ENCODE measurements at regions not wholly inside any gene's neighbourhood (a gene's known extent, or its start where the extent isn't known, plus 50 kb on each side); places are given as distances from the start of the nearest gene placed in this dataset.
A peak's percentile ranks its signal among the peaks of the same experiment; 100 is the strongest.

- FAIRE-seq, result peak; percentile 29
Measured at GRCh38 chr21:15552914-15553494, 176.8 kb upstream of the USP25 start.

- no peak for FAIRE-seq
Measured at GRCh38 chr21:15557925-15558324, 171.9 kb upstream of the USP25 start.

GRCh38 chr21:15558884-15559283 lies 170.9 kb upstream of the USP25 start:
- FAIRE-seq, result no peak

DNA sequence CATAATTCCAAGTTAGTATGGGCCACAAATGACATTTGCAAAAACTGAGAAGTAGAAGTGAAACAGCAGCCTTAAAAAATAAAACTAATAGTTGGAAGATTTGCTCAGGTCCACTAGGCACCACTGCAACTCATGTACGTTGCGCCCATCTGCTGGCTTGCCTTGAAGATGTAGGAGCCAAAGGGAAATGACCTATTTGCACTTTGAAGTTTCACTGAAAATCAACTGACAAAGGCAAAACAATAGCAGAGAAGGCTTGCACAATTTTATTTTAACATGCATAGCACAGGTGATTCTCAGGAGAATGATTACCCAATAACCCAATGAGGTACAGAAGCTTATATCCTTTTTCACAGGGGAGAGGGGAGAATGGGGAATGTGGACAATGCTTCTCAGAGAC lies 170.1 kb upstream of the USP25 start:
- no peak for FAIRE-seq

GRCh38 chr21:15560383-15561056 lies 169.3 kb upstream of the USP25 start:
- no peak for FAIRE-seq

DNA sequence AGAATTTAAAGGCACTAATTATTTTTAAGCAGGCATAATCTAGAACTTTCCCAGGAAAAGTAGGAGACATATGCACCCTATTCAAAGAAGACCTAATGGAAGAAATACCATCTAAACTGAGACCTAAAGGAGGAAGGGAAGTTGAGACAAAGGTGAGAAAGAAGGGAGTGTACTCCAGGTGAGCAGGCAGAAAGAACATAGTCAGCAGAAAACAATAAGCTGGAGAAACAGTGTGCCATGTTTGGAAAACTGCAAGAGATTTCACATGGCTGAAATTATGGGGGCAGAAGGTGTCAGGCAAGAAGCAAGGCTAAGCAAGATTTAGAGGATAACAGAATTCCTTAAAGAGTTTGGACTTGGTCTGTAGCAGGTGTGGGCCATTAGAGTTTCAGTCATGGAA lies 167.0 kb upstream of the USP25 start:
- no peak for FAIRE-seq

DNA sequence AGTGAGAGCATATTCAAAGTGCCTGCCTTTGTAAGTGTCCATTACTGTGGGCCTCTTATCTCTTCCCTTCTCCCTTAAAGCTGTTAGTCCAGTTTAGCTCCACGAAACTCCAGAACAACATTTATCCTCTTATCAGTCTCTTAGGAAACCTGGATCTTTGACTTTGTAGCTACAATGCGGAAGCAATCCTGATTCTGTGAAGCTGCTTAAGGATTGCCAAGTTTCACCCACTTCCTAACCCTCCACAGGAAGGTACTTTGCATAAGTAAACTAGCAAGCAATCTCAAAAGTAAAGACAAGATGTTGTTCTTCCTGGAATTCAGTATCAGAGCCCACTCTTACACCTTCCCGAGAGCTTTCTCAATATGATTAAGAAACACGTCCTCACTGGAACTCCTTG lies 164.9 kb upstream of the USP25 start:
- FAIRE-seq, result no peak

DNA sequence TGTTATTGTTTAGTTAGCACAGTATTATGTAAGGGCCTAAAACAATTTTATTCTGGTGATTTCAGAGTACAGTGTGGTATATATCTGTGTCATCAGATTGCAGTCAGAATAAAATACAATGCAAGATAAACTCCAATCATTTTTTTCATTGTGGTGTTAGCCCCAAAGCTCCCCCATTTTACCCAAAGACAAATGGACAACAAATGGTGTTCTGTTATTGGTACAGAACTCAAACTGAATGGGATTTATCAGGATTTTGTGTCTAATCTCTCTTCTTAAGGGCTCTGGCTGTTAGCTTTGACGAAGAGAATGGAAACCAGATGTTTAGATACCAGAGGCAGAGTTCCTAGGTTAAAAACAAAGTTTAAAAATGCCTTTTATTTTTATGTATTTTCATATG lies 163.1 kb upstream of the USP25 start:
- FAIRE-seq, result no peak

GRCh38 chr21:15567191-15567590 lies 162.6 kb upstream of the USP25 start:
- peak; percentile 99 for FAIRE-seq

GRCh38 chr21:15568516-15568915 lies 161.3 kb upstream of the USP25 start:
- no peak for FAIRE-seq

DNA sequence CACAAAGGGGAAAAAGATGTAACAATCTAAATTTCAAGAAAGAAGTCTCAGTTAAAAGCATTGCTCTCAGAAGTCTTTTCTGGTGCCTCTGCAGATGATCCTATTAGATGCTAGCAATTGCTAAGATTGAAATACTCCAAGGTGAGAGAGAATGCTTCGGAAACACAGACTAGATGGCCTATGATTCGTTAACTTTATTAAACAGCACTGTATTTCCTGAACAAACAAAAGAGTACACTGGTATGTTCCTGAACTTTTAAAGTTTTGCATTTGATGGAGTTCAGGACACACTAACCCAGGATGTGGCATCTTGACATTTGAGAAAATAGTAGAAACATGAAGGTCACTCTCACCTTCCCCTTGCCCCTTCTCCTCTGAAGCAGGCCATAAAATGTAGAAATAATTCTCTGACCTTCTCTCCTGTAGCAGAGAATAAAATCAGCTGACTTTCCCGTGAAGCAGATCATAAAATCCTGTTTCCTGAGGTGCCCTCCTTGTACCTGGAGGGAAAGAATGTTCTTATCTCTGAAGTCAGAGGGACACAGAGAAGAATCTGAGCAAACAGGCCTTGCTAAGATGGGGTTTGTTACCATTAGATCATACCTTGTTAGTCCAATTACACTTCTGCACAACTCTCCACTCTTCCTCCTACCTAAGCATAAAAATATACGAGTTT lies 142.9 kb upstream of the USP25 start:
- FAIRE-seq, result peak; percentile 4

DNA sequence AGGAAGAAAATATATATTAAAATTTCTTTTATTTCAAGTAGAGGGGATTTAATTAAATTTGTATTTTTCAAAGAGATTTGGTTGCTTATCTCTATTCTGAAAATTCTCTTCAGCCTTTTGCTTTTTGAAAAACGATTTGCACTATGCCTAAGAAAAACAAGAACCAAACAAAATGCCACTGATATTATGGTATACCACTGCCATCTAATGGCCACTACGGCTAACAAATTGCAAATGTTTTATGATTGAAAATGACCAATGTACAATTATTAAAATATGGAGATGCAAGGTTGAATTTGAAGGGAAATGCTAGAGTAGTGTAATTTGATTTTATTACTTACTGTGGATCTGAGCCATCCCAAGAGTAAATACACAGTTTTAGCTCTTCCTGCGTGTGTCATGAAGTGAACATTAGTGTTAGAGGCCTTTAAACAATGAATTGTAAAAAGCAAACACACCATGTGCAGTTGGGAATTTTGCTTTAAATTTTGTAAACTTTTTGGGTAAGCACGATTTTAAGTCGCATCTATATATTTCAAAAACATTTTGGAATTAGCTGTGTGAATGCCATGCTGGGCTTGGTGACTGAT lies 137.4 kb upstream of the USP25 start:
- FAIRE-seq, result peak; percentile 94

- no peak for FAIRE-seq
Measured at GRCh38 chr21:15592957-15593356, 136.8 kb upstream of the USP25 start.

- FAIRE-seq, result no peak
Measured at GRCh38 chr21:15601390-15601789, 128.4 kb upstream of the USP25 start.

GRCh38 chr21:15604413-15604812 lies 125.4 kb upstream of the USP25 start:
- FAIRE-seq, result peak; percentile 21

GRCh38 chr21:15614766-15615165 lies 115.0 kb upstream of the USP25 start:
- no peak for FAIRE-seq

DNA sequence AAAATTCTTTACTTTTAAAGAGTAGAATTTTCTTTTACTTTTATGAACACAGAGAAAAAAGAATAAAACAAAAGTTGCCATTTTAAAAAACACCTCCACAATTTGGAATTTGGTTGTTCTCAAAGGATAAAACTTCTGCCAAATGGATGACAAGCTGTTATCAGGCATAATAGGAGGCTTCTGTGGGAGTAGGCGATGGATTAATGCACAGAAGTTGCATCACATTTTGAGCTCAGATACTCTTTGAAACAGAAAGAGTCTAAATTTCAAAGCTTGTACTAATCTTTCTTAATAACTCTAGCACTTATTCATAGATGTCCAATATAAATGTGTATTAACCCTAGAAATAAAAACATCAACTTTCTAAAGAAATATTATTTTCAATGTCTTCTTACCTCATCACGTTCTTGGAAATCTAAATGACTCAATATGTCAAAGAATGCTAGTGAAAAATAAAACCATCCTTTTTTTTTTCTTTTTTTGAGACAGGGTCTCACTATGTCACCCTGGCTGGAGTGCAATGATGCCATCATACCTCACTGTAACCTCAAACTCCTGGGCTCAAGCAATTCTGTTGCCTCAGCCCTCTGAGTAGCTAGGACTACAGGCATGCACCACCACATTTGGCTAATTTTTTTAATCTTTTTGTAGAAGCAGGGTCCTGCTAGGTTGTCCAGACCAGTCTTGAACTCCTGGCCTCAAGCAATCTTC lies 112.8 kb upstream of the USP25 start:
- FAIRE-seq, result no peak

GRCh38 chr21:15617964-15618363 lies 111.8 kb upstream of the USP25 start:
- FAIRE-seq, result no peak

DNA sequence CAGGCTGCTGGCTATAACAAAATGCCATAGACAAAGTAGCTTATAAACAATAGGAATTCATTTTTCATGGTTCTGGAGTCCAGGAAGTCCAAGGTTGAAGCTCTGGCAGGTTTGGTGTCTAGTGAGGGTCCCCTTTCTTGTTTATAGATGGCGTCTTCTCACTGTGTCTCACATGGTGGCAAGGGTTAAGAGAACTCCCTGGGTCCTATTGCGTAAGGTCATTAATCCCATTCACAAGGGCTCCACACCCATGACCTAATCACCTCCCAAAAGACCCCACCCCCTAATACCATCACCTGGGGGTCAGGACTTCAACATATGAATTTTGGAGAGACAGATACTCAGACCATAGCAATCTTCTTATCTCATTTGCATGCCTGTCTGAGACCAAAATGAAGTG lies 108.9 kb upstream of the USP25 start:
- FAIRE-seq, result no peak

DNA sequence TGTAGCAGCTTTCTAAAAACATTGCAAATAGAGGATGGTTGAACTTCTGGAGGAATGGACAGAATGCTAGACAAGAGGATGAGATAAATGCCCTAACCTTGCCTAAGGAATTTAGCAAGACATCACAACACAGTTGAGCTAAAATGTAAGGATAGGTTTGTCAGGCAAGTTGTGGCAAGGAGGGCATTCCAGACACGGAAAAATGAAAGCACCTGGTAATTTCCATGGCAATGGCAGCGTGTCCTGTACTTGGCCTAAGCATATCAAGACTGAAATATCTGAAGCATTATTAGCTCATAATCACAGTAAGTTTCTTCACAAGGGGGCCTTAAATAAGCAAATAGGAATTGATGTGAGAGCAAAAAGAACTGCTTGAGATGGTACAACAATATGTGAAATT lies 105.1 kb upstream of the USP25 start:
- no peak for FAIRE-seq

DNA sequence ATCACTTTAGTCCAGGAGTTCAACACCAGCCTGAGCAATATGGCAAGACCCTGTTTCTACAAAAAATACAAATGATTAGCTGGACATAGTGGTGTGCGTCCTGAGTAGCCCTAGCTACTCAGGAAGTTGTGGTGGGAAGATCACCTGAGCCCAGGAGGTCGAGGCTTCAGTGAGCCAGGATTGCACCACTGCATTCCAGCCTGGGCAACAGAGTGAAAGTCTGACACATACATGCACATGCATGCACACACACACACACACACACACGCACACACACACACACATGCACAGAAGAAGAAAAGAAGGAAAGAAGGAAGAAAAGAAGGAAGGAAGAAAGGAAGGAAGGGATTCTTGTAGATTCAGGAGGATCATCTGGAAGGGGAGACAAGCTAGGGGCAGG lies 104.4 kb upstream of the USP25 start:
- FAIRE-seq, result no peak

GRCh38 chr21:15626031-15626430 lies 103.8 kb upstream of the USP25 start:
- FAIRE-seq, result no peak

GRCh38 chr21:15627011-15627410 lies 102.8 kb upstream of the USP25 start:
- no peak for FAIRE-seq

All from endometrium (tissue), 2 donors.